DOHH2 (cell line): ENCODE measurements at regions not wholly inside any gene's neighbourhood (a gene's known extent, or its start where the extent isn't known, plus 50 kb on each side); places are given as distances from the start of the nearest gene placed in this dataset.

Source experiments
- H3F3A ChIP-seq: fragments of 200-600 bp; sonication (generic), shearing (Covaris generic); 2 replicates; pipeline ENCODE4 v1.6.0; 2016; ENCODE audit warnings: antibody characterized with exemption, mild to moderate bottlenecking; ENCODE audit not compliant: control insufficient read depth, insufficient read depth
- H3K27ac ChIP-seq: fragments of 200-600 bp; sonication (generic); 2 replicates; pipeline ENCODE4 v1.5.1; 2014; ENCODE audit warnings: low read depth, mild to moderate bottlenecking, low read length, moderate library complexity
- H3K27me3 ChIP-seq: fragments of 200-600 bp; sonication (generic); 2 replicates; pipeline ENCODE4 v1.6.1; 2014; ENCODE audit warnings: mild to moderate bottlenecking, low read length, mixed read lengths; ENCODE audit not compliant: control insufficient read depth
- H3K36me3 ChIP-seq: fragments of 200-600 bp; sonication (generic); 2 replicates; pipeline ENCODE4 v1.6.1; 2014; ENCODE audit warnings: mild to moderate bottlenecking, low read length, moderate library complexity, mixed read lengths; ENCODE audit not compliant: control insufficient read depth
- H3K4me1 ChIP-seq: fragments of 200-600 bp; sonication (generic); 2 replicates; pipeline ENCODE4 v1.6.1; 2014; ENCODE audit warnings: mild to moderate bottlenecking, low read length, mixed read lengths; ENCODE audit not compliant: control insufficient read depth
- H3K4me2 ChIP-seq: fragments of 200-600 bp; sonication (generic); 2 replicates; pipeline ENCODE4 v1.6.0; 2014; ENCODE audit warnings: mild to moderate bottlenecking, low read length, moderate library complexity
- H3K4me3 ChIP-seq: fragments of 200-600 bp; sonication (generic); 2 replicates; pipeline ENCODE4 v1.5.1; 2014; ENCODE audit warnings: mild to moderate bottlenecking, low read length, mixed read lengths
- H3K79me2 ChIP-seq: fragments of 200-600 bp; sonication (generic); 2 replicates; pipeline ENCODE4 v1.6.1; 2014; ENCODE audit warnings: mild to moderate bottlenecking, low read length, mixed read lengths; ENCODE audit not compliant: control insufficient read depth
- H3K9me2 ChIP-seq: fragments of 200-600 bp; sonication (generic); replicated peaks from 2 replicates; pipeline ENCODE4 v1.6.1; 2014; ENCODE audit warnings: mild to moderate bottlenecking, low read length, mixed read lengths; ENCODE audit not compliant: control insufficient read depth
- H3K9me3 ChIP-seq: fragments of 200-600 bp; sonication (generic); 2 replicates; pipeline ENCODE4 v1.6.1; 2014; ENCODE audit warnings: antibody characterized with exemption, low read length, mixed read lengths; ENCODE audit not compliant: control insufficient read depth, insufficient read depth
- H4K20me1 ChIP-seq: fragments of 200-600 bp; sonication (generic); 2 replicates; pipeline ENCODE4 v1.6.0; 2014; ENCODE audit warnings: low read depth, mild to moderate bottlenecking, antibody characterized with exemption, low read length, moderate library complexity; ENCODE audit not compliant: control insufficient read depth, insufficient read depth
- EZH2phosphoT487 ChIP-seq: fragments of 200-600 bp; sonication (generic); IDR thresholded peaks from 2 replicates; pipeline ENCODE4 v1.6.1; 2017; ENCODE audit warnings: borderline replicate concordance, mild to moderate bottlenecking, antibody characterized with exemption, low read length, moderate library complexity, mixed read lengths
- TF ChIP-seq, protein P1 (sequence below): fragments of 200-600 bp; sonication (generic); IDR thresholded peaks from one replicate; pipeline ENCODE4 v1.5.1; 2014; ENCODE audit warnings: antibody characterized with exemption, mild to moderate bottlenecking, low read depth, low read length; ENCODE audit not compliant: poor library complexity, severe bottlenecking

DNA sequence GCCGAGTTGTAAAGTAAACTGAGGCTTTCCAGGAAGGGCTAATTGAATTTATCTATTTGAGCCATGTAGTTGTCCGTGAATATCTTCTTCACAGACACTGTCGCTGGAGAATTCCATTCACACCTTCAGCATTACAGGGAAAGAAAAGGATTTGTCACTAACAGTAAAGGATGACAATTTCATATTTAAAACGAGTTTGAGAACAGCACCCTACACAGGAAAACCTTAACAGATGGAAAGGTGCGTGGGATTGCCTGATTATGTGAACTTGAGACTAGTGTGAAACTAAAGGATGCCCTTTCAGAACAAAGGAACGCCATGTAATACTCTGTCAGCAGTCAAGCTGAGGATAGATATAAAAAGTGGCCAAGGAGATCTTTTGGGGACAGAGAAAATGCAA, 492.5 kb upstream of the ADGRL2 start:
- Histone ChIP-seq H3K27me3 (no peaks in the 10 kb centered on the region), H3K4me3 (no peak overlapping the region), H4K20me1 (no peaks in the 10 kb centered on the region), H3K4me1 (no peaks in the 10 kb centered on the region), H3K9me2 (no peaks in the 10 kb centered on the region; the same call in 1 of the 2 replicates), H3F3A (no peaks in the 10 kb centered on the region), H3K79me2 (no peaks in the 10 kb centered on the region), H3K4me2 (no peak overlapping the region), H3K36me3 (no peaks in the 10 kb centered on the region), H3K27ac (no peak overlapping the region), H3K9me3 (no peaks in the 10 kb centered on the region)
- TF ChIP-seq, protein P1, sequence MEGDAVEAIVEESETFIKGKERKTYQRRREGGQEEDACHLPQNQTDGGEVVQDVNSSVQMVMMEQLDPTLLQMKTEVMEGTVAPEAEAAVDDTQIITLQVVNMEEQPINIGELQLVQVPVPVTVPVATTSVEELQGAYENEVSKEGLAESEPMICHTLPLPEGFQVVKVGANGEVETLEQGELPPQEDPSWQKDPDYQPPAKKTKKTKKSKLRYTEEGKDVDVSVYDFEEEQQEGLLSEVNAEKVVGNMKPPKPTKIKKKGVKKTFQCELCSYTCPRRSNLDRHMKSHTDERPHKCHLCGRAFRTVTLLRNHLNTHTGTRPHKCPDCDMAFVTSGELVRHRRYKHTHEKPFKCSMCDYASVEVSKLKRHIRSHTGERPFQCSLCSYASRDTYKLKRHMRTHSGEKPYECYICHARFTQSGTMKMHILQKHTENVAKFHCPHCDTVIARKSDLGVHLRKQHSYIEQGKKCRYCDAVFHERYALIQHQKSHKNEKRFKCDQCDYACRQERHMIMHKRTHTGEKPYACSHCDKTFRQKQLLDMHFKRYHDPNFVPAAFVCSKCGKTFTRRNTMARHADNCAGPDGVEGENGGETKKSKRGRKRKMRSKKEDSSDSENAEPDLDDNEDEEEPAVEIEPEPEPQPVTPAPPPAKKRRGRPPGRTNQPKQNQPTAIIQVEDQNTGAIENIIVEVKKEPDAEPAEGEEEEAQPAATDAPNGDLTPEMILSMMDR, result no peak
- no peak for TF ChIP-seq EZH2phosphoT487

GRCh38 chr1:81307786-81308185, 492.9 kb upstream of the ADGRL2 start:
- H3K27ac ChIP-seq, result no peak overlapping the region
- no peaks in the 10 kb centered on the region for H3K36me3 ChIP-seq
- H3K9me2 ChIP-seq, result no peaks in the 10 kb centered on the region; the same call in 1 of the 2 replicates
- H3K4me1 ChIP-seq, result no peaks in the 10 kb centered on the region
- H3K9me3 ChIP-seq, result no peaks in the 10 kb centered on the region
- H3F3A ChIP-seq, result no peaks in the 10 kb centered on the region
- no peaks in the 10 kb centered on the region for H3K27me3 ChIP-seq
- no peak overlapping the region for H3K4me3 ChIP-seq
- no peak for TF ChIP-seq EZH2phosphoT487
- TF ChIP-seq, protein P1, result no peak
- no peaks in the 10 kb centered on the region for H3K79me2 ChIP-seq
- H3K4me2 ChIP-seq, result no peak overlapping the region
- no peaks in the 10 kb centered on the region for H4K20me1 ChIP-seq

GRCh38 chr1:81305997-81306452, 494.7 kb upstream of the ADGRL2 start:
- Histone ChIP-seq H3F3A (no peaks in the 10 kb centered on the region), H3K9me2 (no peaks in the 10 kb centered on the region; the same call in 1 of the 2 replicates), H3K4me1 (no peaks in the 10 kb centered on the region), H3K4me3 (no peak overlapping the region), H3K79me2 (no peaks in the 10 kb centered on the region), H4K20me1 (no peaks in the 10 kb centered on the region), H3K27me3 (no peaks in the 10 kb centered on the region), H3K9me3 (no peaks in the 10 kb centered on the region), H3K4me2 (no peak overlapping the region), H3K36me3 (no peaks in the 10 kb centered on the region), H3K27ac (no peak overlapping the region)
- TF ChIP-seq EZH2phosphoT487, result no peak
- TF ChIP-seq, protein P1, result no peak
